Keratinocyte (primary cell): ENCODE measurements at regions not wholly inside any gene's neighbourhood (a gene's known extent, or its start where the extent isn't known, plus 50 kb on each side); places are given as distances from the start of the nearest gene placed in this dataset.

Experiments
- DNase-seq: peaks from one replicate; pipeline ENCODE4 v3.0.0-alpha.2; 2011; ENCODE audit warnings: low read depth, missing footprints, low spot score
- FAIRE-seq: peaks from 2 replicates; lab custom pipeline; 2011; peaks lifted over from hg19 to GRCh38; lab: Jason Lieb, UNC
- H2AFZ ChIP-seq: 2 replicates; pipeline ENCODE4 v1.6.0; 2012; ENCODE audit warnings: low read length, control low read depth, inconsistent platforms; ENCODE audit not compliant: control insufficient read depth
- H3K27ac ChIP-seq: 2 replicates; pipeline ENCODE4 v1.5.1; 2011; ENCODE audit warnings: low read length; ENCODE audit not compliant: control insufficient read depth, insufficient read depth
- H3K27me3 ChIP-seq: 3 replicates; pipeline ENCODE4 v1.6.0; 2011; ENCODE audit warnings: low read length; ENCODE audit not compliant: control insufficient read depth, insufficient read depth; ENCODE audit errors: extremely low read depth
- H3K36me3 ChIP-seq, 2 experiments: 2 replicates in 1 of 2; 3 replicates in 1 of 2; pipeline ENCODE4 v1.5.1; 2011; ENCODE audit warnings: low read length in 2 of 2, mild to moderate bottlenecking in 1 of 2; ENCODE audit not compliant: control insufficient read depth in 2 of 2, insufficient read depth in 2 of 2; ENCODE audit errors: extremely low read depth in 1 of 2
- H3K4me1 ChIP-seq: 3 replicates; pipeline ENCODE4 v1.5.1; 2011; ENCODE audit warnings: low read length; ENCODE audit not compliant: control insufficient read depth, insufficient read depth; ENCODE audit errors: extremely low read depth
- H3K4me2 ChIP-seq: 3 replicates; pipeline ENCODE4 v1.6.0; 2011; ENCODE audit warnings: low read depth, low read length; ENCODE audit not compliant: control insufficient read depth, insufficient read depth; ENCODE audit errors: extremely low read depth
- H3K4me3 ChIP-seq, 3 experiments: fragments of 200-600 bp in 1 of 3; sonication (generic) in 1 of 3; 2 replicates in 2 of 3; 3 replicates in 1 of 3; pipeline ENCODE4 v1.5.1; 2011 to 2016; ENCODE audit warnings: low read length in 3 of 3, mild to moderate bottlenecking in 3 of 3, control low read depth in 2 of 3, inconsistent platforms in 1 of 3, low read depth in 1 of 3, mixed read lengths in 1 of 3, mixed run types in 1 of 3, moderate library complexity in 1 of 3; ENCODE audit not compliant: control insufficient read depth in 2 of 3, insufficient read depth in 2 of 3; ENCODE audit errors: extremely low read depth in 1 of 3
- H3K79me2 ChIP-seq: 2 replicates; pipeline ENCODE4 v1.6.0; 2012; ENCODE audit warnings: low read length; ENCODE audit not compliant: control insufficient read depth, insufficient read depth
- H3K9ac ChIP-seq: 3 replicates; pipeline ENCODE4 v1.6.0; 2011; ENCODE audit warnings: low read length; ENCODE audit not compliant: control insufficient read depth, insufficient read depth; ENCODE audit errors: extremely low read depth
- H3K9me1 ChIP-seq: 3 replicates; pipeline ENCODE4 v1.6.0; 2011; ENCODE audit warnings: low read length; ENCODE audit not compliant: control insufficient read depth, insufficient read depth; ENCODE audit errors: extremely low read depth
- H3K9me3 ChIP-seq: 2 replicates; pipeline ENCODE4 v1.5.1; 2012; ENCODE audit warnings: low read depth, low read length; ENCODE audit not compliant: control insufficient read depth
- H4K20me1 ChIP-seq: 3 replicates; pipeline ENCODE4 v1.6.0; 2011; ENCODE audit warnings: low read length; ENCODE audit not compliant: control insufficient read depth, insufficient read depth; ENCODE audit errors: extremely low read depth
- CTCF ChIP-seq, 3 experiments: IDR thresholded peaks in 1 of 3; conservative IDR thresholded peaks in 1 of 3; optimal IDR thresholded peaks in 1 of 3; 2 replicates in 2 of 3; 3 replicates in 1 of 3; pipeline versions ENCODE3 to v1.5.1; 2011; ENCODE audit warnings: low read length in 3 of 3, mild to moderate bottlenecking in 3 of 3, moderate library complexity in 2 of 3, control low read depth in 1 of 3, inconsistent platforms in 1 of 3; ENCODE audit not compliant: insufficient read depth in 2 of 3; ENCODE audit errors: extremely low read depth in 1 of 3
- EZH2 ChIP-seq: IDR thresholded peaks from one replicate; pipeline ENCODE4 v1.6.1; 2012; ENCODE audit warnings: inconsistent platforms, mild to moderate bottlenecking, low read length, moderate library complexity
- dilution Hi-C: fragments of 300-500 bp; cut with MboI; formaldehyde crosslinking; loops from one replicate; pipeline ENCODE4 v1.7.0; 2020; ENCODE audit warnings: low sequenced_read_pairs; ENCODE audit not compliant: extremely low pct_ligation_motif_present

DNA sequence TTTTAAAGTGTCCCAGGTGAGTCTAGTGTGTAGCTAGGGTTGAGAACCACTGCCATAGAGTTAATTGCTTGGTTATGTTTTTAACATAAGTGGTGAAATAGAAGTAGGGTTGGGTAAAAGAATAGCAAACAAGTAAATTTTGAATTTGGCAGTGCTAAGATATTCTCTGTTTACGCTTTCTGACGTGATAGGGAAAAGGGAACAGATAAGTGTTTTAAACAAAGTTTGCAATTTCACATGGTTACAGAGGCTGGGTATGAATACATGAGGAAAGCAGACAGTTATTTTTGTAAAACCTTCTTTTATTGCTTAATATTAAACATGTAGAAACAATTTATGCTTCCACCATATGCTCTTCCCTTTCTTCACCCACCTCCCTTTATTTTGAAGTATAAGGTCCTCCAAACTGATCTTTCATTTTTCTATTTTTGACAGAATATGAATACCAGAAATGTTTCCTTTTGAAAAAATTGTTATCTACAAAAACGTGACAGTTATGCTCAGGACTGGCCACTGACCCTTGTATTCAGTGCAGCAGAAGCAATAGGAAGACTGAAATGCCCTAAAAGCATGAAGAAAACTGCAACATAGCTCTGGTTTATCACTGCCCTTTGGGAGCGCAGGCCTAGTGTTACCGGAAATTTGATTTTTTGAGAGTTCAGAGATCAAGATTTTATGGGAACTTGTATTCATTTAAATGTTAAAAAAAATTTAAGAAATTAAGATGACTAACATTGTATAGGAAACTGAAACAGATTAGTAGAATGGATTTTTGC, 214.4 kb upstream of the ARSJ start:
- TF ChIP-seq EZH2 (no peak), CTCF (optimal IDR thresholded peaks at IDR 0.05 in 1 of 3, IDR thresholded peaks at IDR 0.05 in 1 of 3, conservative IDR thresholded peaks at IDR 0.05 in 1 of 3; ENCODE audit: extremely low read depth in 1 of 3, insufficient read depth in 2 of 3, low read length in 3 of 3) (no peak)
- no peak for FAIRE-seq
- Histone ChIP-seq H3K9me1 (no peaks in the 10 kb centered on the region), H3K4me1 (no peaks in the 10 kb centered on the region), H3K4me2 (no peak overlapping the region), H4K20me1 (no peaks in the 10 kb centered on the region), H3K4me3 (no peak overlapping the region), H3K27me3 (no peaks in the 10 kb centered on the region), H3K79me2 (no peaks in the 10 kb centered on the region), H3K36me3 (no peaks in the 10 kb centered on the region), H2AFZ (no peak overlapping the region), H3K9me3 (no peaks in the 10 kb centered on the region), H3K9ac (no peak overlapping the region), H3K27ac (no peak overlapping the region)
- no peak for DNase-seq
- dilution Hi-C loops: no loop called here

DNA sequence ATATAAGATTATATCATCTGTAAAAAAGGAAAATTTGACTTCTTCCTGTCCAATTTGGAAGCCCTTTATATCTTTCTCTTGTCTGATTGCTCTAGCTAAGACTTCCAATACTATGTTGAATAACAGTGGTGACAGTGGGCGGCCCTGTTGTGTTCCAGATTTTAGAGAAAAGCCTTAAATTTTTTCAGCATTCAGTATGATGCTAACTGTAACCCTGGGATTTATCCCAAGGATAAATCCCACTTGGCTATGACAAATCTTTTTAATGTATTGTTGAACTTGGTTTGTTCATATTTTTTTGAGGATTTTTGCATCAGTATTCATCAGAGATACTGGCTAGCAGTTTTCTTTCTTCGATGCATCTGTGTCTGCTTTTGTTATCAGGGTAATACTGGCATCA, 217.2 kb upstream of the ARSJ start:
- no peak overlapping the region for H2AFZ ChIP-seq
- H3K79me2 ChIP-seq: no peaks in the 10 kb centered on the region
- FAIRE-seq (no peak), DNase-seq (no peak)
- H3K9me1 ChIP-seq: no peaks in the 10 kb centered on the region
- H3K27me3 ChIP-seq: no peaks in the 10 kb centered on the region
- no peaks in the 10 kb centered on the region for H3K4me1 ChIP-seq
- no peak overlapping the region for H3K4me3 ChIP-seq
- no peak overlapping the region for H3K27ac ChIP-seq
- dilution Hi-C loops: no loop called here
- H3K4me2 ChIP-seq: no peak overlapping the region
- no peaks in the 10 kb centered on the region for H4K20me1 ChIP-seq
- H3K36me3 ChIP-seq: no peaks in the 10 kb centered on the region
- H3K9ac ChIP-seq: no peak overlapping the region
- TF ChIP-seq CTCF (optimal IDR thresholded peaks at IDR 0.05 in 1 of 3, IDR thresholded peaks at IDR 0.05 in 1 of 3, conservative IDR thresholded peaks at IDR 0.05 in 1 of 3; ENCODE audit: extremely low read depth in 1 of 3, insufficient read depth in 2 of 3, low read length in 3 of 3): no peak
- TF ChIP-seq EZH2: no peak
- H3K9me3 ChIP-seq: no peaks in the 10 kb centered on the region
